ENCODE measurements at regions not wholly inside any gene's neighbourhood (a gene's known extent, or its start where the extent isn't known, plus 50 kb on each side); places are given as distances from the start of the nearest gene placed in this dataset.

DNA sequence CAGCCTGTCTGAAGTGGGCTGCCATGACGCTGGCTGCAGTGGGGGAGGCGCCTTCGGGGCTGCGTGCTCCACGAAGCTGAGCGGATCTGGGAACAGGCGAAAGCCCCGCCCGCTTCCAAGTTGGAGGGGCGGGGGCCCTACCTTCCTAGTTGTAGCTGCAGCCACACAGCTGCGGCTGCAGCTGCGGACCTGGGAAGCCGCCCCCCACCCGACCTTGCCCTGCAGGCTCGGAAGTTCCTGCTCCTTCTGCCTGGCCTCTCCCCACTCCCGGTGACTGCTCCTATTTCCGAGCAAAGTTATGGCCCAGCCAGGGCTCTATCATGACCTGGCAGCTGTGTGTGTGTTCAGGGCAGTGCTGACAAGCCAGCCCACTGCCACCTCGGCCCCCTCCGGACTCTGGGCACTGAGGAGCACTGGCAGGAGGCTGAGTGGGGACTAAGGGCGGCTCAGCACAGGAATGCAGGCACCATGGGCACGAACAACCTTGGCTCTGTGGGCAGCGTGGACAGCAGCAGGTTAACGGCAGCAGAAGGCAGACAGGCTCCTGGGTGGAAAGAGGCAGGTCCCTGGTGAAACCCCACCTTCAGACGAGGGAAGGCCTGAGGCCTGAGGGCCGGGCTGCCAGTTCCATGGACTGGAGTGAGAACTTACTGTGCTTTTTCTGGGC, 352.4 kb upstream of the TMCO5A start:
- no peak overlapping the region for H3K27ac Mint-ChIP-seq
- H3K4me3 Mint-ChIP-seq = no peak overlapping the region
- no peaks in the 10 kb centered on the region for H3K4me1 Mint-ChIP-seq
- H3K36me3 Mint-ChIP-seq = peaks cover 0 to 6% (median 0%) of the 10 kb centered on the region in 3 donors
- no peak for DNase-seq
- H3K27me3 Mint-ChIP-seq (ENCODE audit: low read depth in 3 of 3) = peaks cover 0 to 3% (median 0%) of the 10 kb centered on the region in 3 donors
- H3K9me3 Mint-ChIP-seq = peaks cover 5 to 33% (median 15%) of the 10 kb centered on the region in 6 donors

DNA sequence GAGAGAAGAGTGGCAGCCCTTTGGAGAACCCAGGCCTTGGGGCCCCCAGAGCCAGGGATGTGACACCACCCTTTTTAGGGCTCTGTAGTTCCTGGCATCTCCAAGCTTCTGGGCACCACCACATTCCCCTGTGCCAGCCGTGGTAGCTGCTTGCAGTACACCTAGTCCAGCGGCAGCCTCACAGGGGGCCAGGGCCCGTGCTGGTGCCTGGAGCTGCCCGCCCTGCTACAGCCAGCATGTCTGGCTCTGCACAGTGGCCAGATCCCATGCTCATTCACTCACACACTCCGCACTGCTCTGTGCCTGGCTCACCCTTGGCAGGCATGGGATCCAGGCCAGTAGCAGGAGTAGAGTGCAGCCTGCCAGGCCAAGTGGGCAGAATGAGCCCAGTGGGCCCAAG, 351.6 kb upstream of the TMCO5A start:
- Mint-ChIP-seq H3K27ac (no peak overlapping the region), H3K9me3 (peaks cover 5 to 40% (median 19%) of the 10 kb centered on the region in 6 donors), H3K4me1 (no peaks in the 10 kb centered on the region), H3K4me3 (no peak overlapping the region), H3K27me3 (ENCODE audit: low read depth in 3 of 3) (peaks cover 0 to 3% (median 0%) of the 10 kb centered on the region in 3 donors), H3K36me3 (peaks cover 0 to 6% (median 0%) of the 10 kb centered on the region in 3 donors)
- DNase-seq = no peak

DNA sequence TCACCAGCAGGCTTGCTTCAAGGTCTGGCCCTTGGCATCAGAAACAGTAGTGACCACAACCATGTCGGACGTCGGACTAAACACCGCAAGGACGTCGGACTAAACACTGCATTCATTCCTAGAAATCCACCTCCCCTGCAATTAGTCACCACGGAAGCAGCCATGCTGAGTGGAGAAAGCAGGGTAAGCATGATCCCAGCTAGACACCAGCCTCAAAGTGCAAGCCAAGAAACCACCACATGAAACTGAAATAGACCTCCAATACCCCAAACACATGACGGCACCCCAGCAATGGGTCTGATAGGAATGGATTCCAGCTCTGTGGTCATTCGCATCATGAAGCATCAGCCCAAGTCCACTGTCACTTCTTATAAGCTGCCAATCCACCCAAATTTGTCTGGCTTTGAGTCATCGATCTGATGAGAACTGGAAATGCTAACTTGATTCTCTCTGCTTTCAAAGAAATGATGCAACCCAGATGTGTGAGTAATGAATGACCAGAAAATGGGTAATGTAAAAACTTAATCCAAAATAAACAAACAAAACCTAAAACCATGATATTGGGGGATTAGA, 348.3 kb upstream of the TMCO5A start:
- peaks cover 0 to 3% (median 0%) of the 10 kb centered on the region in 3 donors for H3K27me3 Mint-ChIP-seq (ENCODE audit: low read depth in 3 of 3)
- DNase-seq = no peak
- no peak overlapping the region for H3K27ac Mint-ChIP-seq
- peaks cover 0 to 3% (median 0%) of the 10 kb centered on the region in 3 donors for H3K36me3 Mint-ChIP-seq
- H3K9me3 Mint-ChIP-seq = peaks cover 9 to 47% (median 21%) of the 10 kb centered on the region in 6 donors
- no peak overlapping the region for H3K4me3 Mint-ChIP-seq
- H3K4me1 Mint-ChIP-seq = no peaks in the 10 kb centered on the region

DNA sequence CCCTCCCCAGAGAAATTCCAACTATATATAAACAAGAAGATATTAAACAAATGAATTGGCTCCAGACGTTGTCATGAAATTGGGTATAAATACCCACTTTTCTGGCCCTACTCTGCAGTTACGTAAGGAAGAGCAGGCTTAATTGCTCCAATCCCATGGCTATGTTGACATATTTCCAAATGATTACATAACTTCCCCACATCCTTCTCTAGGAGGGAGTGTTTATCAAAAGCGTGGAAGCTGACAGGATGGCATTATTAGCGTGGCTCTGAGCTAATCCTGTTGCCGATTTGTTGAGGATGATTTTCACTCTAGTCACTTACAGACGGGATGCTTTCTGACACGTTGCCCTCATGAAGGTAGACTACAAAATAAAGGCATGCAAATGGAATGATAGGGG, 347.5 kb upstream of the TMCO5A start:
- peaks cover 9 to 51% (median 21%) of the 10 kb centered on the region in 6 donors for H3K9me3 Mint-ChIP-seq

DNA sequence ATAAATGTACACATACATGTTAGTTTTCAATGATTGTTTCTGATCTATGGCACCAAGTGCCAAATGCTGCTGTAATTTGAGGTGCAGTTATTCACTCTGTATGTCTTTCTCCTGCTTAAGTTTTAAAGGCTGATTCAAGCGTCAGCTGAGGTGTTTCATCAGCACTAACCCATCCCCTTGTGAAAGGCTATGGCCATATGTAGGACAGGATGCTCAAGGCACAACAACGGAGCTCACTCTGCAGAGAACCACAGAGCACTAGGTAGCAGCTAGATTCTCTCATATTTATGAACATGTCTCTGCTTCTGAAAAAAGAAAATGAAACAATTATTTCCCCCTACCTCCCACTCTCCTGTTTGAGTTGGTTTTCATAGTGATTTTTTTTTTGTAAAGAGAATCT, 340.0 kb upstream of the TMCO5A start:
- no peaks in the 10 kb centered on the region for H3K36me3 Mint-ChIP-seq
- peaks cover 0 to 2% (median 0%) of the 10 kb centered on the region in 3 donors for H3K27me3 Mint-ChIP-seq (ENCODE audit: low read depth in 3 of 3)
- peaks cover 0 to 17% (median 2%) of the 10 kb centered on the region in 6 donors for H3K9me3 Mint-ChIP-seq
- no peak for DNase-seq
- no peaks in the 10 kb centered on the region for H3K4me1 Mint-ChIP-seq
- H3K27ac Mint-ChIP-seq = no peak overlapping the region
- no peak overlapping the region for H3K4me3 Mint-ChIP-seq

More for the DNA sequence above, 347.5 kb upstream of the TMCO5A start:
- Mint-ChIP-seq H3K4me1 (no peaks in the 10 kb centered on the region), H3K4me3 (no peak overlapping the region), H3K27me3 (ENCODE audit: low read depth in 3 of 3) (peaks cover 0 to 3% (median 0%) of the 10 kb centered on the region in 3 donors), H3K27ac (no peak overlapping the region), H3K36me3 (no peaks in the 10 kb centered on the region)
- no peak for DNase-seq

DNA sequence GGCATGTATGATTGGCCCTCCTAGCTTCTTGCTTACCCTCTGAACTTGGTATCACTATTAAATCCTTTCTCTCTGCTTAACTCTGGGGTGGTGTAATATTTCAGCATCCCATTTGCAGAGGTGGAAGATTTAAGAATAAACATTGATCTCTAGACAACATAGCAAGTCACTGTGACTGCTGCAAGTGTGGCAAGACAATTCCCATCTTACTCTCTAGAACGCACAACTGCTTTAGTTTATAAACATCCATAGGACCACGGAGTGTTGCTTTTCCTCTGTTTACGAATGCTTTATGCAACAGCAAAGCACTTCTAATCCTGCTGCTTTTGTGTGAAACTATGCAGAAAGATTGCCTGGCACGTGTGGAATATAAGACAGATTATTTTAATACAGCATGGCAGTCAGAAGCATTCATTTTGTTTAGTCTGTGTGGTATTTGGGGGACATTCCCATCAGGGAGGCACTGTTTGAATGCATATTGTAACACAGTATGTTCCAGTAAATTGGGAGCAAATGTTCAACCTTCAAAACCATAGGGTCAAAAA, 338.9 kb upstream of the TMCO5A start:
- peaks cover 0 to 2% (median 0%) of the 10 kb centered on the region in 3 donors for H3K27me3 Mint-ChIP-seq (ENCODE audit: low read depth in 3 of 3)
- H3K4me1 Mint-ChIP-seq = no peaks in the 10 kb centered on the region
- no peak overlapping the region for H3K4me3 Mint-ChIP-seq
- H3K27ac Mint-ChIP-seq = no peak overlapping the region
- DNase-seq = no peak
- peaks cover 0 to 13% (median 3%) of the 10 kb centered on the region in 6 donors for H3K9me3 Mint-ChIP-seq
- no peaks in the 10 kb centered on the region for H3K36me3 Mint-ChIP-seq

DNA sequence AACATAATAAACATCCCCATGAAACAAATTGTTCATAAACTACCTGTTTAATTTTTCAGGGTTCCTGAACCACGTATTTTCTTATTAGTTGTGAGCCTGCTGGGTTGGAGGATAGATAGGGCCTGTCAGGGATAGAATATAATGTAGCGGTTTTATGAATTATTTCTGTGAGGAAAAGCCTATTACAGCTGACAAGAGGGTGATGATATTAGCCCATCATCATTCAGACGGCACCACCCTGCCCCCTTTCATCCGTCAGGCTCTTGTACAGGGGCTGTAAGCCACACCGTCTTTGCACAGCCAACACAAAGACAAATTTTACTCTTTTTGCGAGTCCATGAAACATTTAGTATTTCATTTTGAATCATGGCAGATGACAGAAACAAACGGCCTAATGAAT, 335.3 kb upstream of the TMCO5A start:
- Mint-ChIP-seq H3K4me1 (no peaks in the 10 kb centered on the region), H3K9me3 (peaks cover 0 to 23% (median 6%) of the 10 kb centered on the region in 6 donors), H3K36me3 (no peaks in the 10 kb centered on the region), H3K4me3 (no peak overlapping the region), H3K27ac (no peak overlapping the region), H3K27me3 (ENCODE audit: low read depth in 3 of 3) (peaks cover 0 to 2% (median 2%) of the 10 kb centered on the region in 3 donors)
- DNase-seq = no peak

DNA sequence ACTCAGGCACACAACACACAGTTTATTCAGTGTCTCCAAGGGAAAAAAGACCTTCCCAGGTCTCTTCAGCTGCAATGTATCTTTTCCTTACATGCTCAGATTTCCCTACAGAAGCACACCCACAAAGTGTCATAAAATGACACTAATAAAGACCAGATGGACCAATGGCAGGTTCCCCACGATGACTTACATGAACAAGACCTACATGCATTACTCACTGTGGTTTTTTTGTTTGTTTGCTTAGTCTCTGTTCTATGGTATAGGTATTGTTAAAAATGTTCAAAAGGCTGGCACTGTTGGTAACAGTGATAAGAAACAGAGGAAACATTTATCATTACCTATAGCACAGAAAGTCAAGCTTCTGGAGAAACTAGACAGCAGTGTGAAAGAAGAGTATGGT, 318.2 kb upstream of the TMCO5A start:
- Mint-ChIP-seq H3K27me3 (ENCODE audit: low read depth in 3 of 3) (peaks cover 0 to 4% (median 0%) of the 10 kb centered on the region in 3 donors), H3K9me3 (peaks cover 8 to 43% (median 22%) of the 10 kb centered on the region in 6 donors), H3K27ac (no peak overlapping the region), H3K4me3 (no peak overlapping the region), H3K4me1 (no peaks in the 10 kb centered on the region), H3K36me3 (no peaks in the 10 kb centered on the region)
- DNase-seq = no peak

DNA sequence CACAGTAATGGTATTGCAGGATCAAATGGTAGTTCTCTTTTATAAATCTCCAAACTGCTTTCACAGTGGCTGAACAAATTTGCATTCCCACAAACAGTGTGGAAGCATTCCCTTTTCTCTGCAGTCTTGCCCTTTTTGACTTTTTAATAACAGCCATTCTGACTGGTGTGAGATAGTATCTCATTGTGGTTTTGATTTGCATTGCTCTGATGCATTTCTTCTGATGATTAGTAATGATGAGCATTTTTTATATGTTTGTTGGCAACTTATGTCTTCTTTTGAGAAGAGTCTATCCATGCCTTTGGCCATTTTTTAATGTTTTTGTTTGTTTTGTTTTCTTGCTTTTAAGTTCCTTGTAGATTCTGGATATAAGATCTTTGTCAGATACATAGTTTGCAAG, 316.1 kb upstream of the TMCO5A start:
- Mint-ChIP-seq H3K27me3 (ENCODE audit: low read depth in 3 of 3) (peaks cover 0 to 5% (median 0%) of the 10 kb centered on the region in 3 donors), H3K4me1 (no peaks in the 10 kb centered on the region), H3K36me3 (no peaks in the 10 kb centered on the region), H3K27ac (no peak overlapping the region), H3K9me3 (peaks cover 7 to 33% (median 24%) of the 10 kb centered on the region in 6 donors), H3K4me3 (no peak overlapping the region)
- no peak for DNase-seq

DNA sequence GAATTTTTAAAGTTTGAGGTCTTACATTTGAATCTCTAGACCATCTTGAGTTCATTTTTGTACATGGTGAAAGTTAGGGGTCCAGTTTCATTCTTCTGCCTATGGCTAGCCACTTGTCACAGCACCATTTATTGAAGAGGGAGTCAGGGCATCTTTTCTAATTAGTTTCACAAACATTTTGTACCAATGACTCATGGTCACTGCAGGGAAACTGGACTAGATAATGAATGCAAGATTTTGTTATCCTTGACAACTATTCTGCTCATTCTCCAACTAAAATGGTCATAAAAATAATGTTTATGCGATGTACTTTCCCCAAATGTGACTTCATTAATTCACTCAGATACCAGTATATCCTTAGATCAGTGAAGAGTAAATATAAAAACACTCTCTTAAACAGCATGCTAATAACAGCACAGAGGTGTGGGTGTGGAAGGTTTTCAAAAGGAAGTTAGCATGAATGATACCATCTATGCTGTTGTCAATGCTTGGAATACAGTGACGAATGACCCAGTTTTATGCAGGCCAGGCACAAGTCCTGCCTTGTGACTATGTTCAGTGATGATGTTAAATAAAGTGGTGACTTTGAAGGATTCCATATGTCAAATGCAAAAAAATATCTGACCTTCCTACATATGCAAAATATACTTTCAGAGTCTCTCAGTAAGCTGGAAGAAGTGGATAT, 314.9 kb upstream of the TMCO5A start:
- peaks cover 7 to 40% (median 22%) of the 10 kb centered on the region in 6 donors for H3K9me3 Mint-ChIP-seq
- H3K4me3 Mint-ChIP-seq = no peak overlapping the region
- H3K36me3 Mint-ChIP-seq = no peaks in the 10 kb centered on the region

DNA sequence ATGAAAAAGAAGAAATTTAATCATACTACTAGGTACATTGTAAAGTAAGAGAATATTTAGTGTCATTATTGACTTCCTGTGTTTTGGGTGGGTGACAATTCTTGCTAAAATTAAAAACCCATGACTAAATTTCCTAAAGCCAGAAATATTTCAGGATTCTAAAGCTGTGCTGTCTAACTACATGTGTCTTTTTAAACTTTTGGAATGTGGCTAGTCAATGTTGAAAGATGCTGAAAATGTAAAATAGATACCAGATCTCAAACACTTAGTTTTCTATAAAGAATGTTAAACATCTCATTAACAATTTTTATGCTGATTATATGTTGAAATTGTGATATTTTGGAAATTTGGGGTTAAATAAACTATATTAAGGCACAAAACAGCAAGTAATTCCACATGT, 308.9 kb upstream of the TMCO5A start:
- H3K4me3 Mint-ChIP-seq = no peak overlapping the region
- peaks cover 4 to 16% (median 13%) of the 10 kb centered on the region in 6 donors for H3K9me3 Mint-ChIP-seq
- no peaks in the 10 kb centered on the region for H3K4me1 Mint-ChIP-seq
- no peaks in the 10 kb centered on the region for H3K36me3 Mint-ChIP-seq
- no peak overlapping the region for H3K27ac Mint-ChIP-seq
- no peak for DNase-seq
- H3K27me3 Mint-ChIP-seq (ENCODE audit: low read depth in 3 of 3) = peaks cover 0 to 2% (median 0%) of the 10 kb centered on the region in 3 donors

More for the DNA sequence above, 314.9 kb upstream of the TMCO5A start:
- no peak for DNase-seq
- peaks cover 0 to 6% (median 0%) of the 10 kb centered on the region in 3 donors for H3K27me3 Mint-ChIP-seq (ENCODE audit: low read depth in 3 of 3)
- H3K4me1 Mint-ChIP-seq = no peaks in the 10 kb centered on the region
- no peak overlapping the region for H3K27ac Mint-ChIP-seq

DNA sequence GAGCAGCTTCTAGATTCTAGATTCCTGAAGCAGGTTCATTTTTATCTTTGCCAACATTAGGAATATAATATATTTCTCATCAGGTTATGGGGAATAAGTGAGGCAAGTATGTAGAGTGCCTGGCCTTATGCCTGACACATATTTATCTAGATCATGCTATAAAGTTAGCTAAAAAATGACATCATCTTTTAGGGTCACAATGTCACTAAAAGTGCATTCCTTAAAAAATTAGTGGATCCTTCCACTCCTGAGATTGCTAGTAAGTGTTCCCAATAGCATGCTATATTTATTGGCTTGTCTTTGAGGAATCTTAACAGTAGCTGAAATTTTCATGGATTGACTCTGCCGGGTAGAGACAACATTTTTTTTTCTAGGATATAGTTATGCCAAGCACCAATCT, 305.9 kb upstream of the TMCO5A start:
- no peak for DNase-seq
- Mint-ChIP-seq H3K4me1 (no peaks in the 10 kb centered on the region), H3K9me3 (peaks cover 2 to 17% (median 6%) of the 10 kb centered on the region in 6 donors), H3K27me3 (ENCODE audit: low read depth in 3 of 3) (peaks cover 0 to 1% (median 0%) of the 10 kb centered on the region in 3 donors), H3K4me3 (no peak overlapping the region), H3K27ac (no peak overlapping the region), H3K36me3 (no peaks in the 10 kb centered on the region)

DNA sequence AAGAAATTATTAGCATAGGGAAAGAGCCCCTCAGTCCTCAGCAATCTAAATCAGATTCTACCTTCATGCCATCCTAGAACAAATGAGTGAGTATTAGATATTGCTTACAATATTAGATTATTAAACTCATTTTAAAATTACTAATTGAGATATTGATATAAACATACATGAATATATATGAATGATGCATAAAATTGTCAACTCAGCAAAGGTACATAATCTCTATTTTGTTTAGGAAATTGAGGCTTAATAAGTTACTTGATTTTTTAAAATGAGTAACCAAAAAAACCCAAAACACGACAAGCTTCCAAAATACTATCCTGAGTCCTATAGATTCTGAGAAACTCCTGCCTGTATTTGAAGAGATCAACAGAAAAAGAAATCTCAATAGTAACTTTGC, 297.7 kb upstream of the TMCO5A start:
- Mint-ChIP-seq H3K27ac (no peak overlapping the region), H3K27me3 (ENCODE audit: low read depth in 3 of 3) (peaks cover 0 to 4% (median 2%) of the 10 kb centered on the region in 3 donors), H3K36me3 (no peaks in the 10 kb centered on the region), H3K9me3 (peaks cover 0 to 10% (median 1%) of the 10 kb centered on the region in 6 donors), H3K4me3 (no peak overlapping the region), H3K4me1 (no peaks in the 10 kb centered on the region)
- no peak for DNase-seq

DNA sequence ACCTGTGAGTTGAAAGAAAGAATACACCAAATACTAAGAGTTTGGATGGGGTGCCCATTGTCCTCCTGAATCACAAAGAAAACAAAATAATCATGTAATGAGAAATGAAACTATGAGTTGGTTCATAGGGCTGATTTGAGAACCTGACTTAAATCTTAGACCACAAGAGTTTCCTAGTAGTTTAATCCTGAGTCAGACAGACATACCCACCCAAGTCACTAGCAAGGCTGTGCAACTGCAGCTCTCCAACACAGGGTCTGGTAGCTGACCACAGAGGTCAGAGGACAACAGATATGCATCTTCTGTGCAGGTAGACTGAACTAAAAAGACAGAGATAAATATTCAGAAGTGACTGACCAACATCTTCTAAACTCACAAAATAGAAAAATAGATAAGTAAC, 296.3 kb upstream of the TMCO5A start:
- Mint-ChIP-seq H3K36me3 (no peaks in the 10 kb centered on the region), H3K4me3 (no peak overlapping the region)

More for the DNA sequence above, 296.3 kb upstream of the TMCO5A start:
- DNase-seq = no peak
- Mint-ChIP-seq H3K27ac (no peak overlapping the region), H3K27me3 (ENCODE audit: low read depth in 3 of 3) (peaks cover 0 to 4% (median 2%) of the 10 kb centered on the region in 3 donors), H3K4me1 (no peaks in the 10 kb centered on the region), H3K9me3 (peaks cover 0 to 10% (median 1%) of the 10 kb centered on the region in 6 donors)

Data from immature natural killer cell (primary cell).